ENCODE measurements at regions not wholly inside any gene's neighbourhood (a gene's known extent, or its start where the extent isn't known, plus 50 kb on each side); places are given as distances from the start of the nearest gene placed in this dataset.
"Not testable (repeated sequence)": the region's sequence is repeated elsewhere in the genome, so short reads cannot be mapped to it uniquely, and the experiment has no call there.

- Histone ChIP-seq H3K4me1 (ENCODE audit: control insufficient read depth, insufficient read depth, low read length) (no peaks in the 10 kb centered on the region), H3K27me3 (ENCODE audit: control insufficient read depth, insufficient read depth, low read length) (peaks cover 2% of the 10 kb centered on the region), H3K27ac (ENCODE audit: low read length) (no peak overlapping the region), H3K9me3 (ENCODE audit: control insufficient read depth, low read depth, low read length) (peaks cover 7% of the 10 kb centered on the region), H3K36me3 (ENCODE audit: control insufficient read depth, insufficient read depth, low read length) (no peaks in the 10 kb centered on the region), H3K4me3 (ENCODE audit: low read length) (no peak overlapping the region)
- DNase-seq, result no peak
- no CpG with 5 or more reads among the region's 14 CpGs for WGBS (ENCODE audit: insufficient coverage, low lambda C conversion rate)
Measured at GRCh38 chr7:102721-103120, 89.7 kb upstream of the FAM20C start.

- not testable (repeated sequence) for H3K36me3 ChIP-seq (ENCODE audit: control insufficient read depth, insufficient read depth, low read length); H3K27me3 ChIP-seq (ENCODE audit: control insufficient read depth, insufficient read depth, low read length); H3K9me3 ChIP-seq (ENCODE audit: control insufficient read depth, low read depth, low read length); DNase-seq; H3K4me3 ChIP-seq (ENCODE audit: low read length); H3K4me1 ChIP-seq (ENCODE audit: control insufficient read depth, insufficient read depth, low read length); H3K27ac ChIP-seq (ENCODE audit: low read length)
- WGBS (ENCODE audit: insufficient coverage, low lambda C conversion rate), result no CpG with 5 or more reads among the region's 10 CpGs
Measured at GRCh38 chr7:103981-104380, 88.4 kb upstream of the FAM20C start.

DNA sequence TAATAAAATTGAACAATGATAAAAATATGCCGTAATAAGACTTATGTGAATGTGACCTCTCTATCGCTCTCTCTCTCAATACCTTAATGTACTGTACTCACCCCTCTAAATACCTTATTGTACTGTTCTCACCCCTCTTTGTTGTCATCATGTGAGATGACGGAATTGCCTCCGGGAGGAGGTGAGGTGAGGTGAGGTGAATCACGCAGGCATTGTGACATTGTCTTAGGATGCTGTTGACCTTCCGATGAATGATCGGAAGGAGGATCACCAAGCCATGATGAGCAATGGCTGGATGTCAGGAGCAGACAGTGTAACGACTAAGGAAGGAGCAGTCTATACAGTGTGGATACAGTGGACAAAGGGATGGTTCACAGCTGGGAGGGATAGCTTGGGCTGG lies 87.4 kb upstream of the FAM20C start:
- 80% methylated on average over 1 of the region's 8 CpGs for WGBS (ENCODE audit: insufficient coverage, low lambda C conversion rate)
- no peaks in the 10 kb centered on the region for H3K36me3 ChIP-seq (ENCODE audit: control insufficient read depth, insufficient read depth, low read length)
- no peak overlapping the region for H3K4me3 ChIP-seq (ENCODE audit: low read length)

DNA sequence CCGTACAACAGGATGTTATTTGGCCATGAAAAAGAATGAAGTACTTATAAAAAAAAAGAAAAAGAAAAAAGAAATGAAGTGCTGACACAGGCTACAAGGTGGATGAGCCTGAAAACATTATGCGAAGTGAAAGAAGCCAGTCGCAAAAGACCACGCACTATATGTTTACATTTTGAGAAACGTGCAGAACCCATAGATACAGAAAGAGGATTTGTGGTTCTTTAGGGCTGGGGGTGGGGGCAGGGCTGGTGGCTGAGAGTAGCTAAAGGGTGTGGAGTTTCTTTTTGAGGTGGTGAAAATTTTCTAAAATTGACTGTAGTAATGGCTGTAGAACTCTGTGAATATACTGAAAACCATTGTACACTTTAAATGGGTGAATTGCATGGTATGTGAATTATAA lies 86.0 kb upstream of the FAM20C start:
- Histone ChIP-seq H3K4me3 (ENCODE audit: low read length) (no peak overlapping the region), H3K9me3 (ENCODE audit: control insufficient read depth, low read depth, low read length) (peaks cover 5% of the 10 kb centered on the region), H3K4me1 (ENCODE audit: control insufficient read depth, insufficient read depth, low read length) (no peaks in the 10 kb centered on the region), H3K36me3 (ENCODE audit: control insufficient read depth, insufficient read depth, low read length) (no peaks in the 10 kb centered on the region), H3K27me3 (ENCODE audit: control insufficient read depth, insufficient read depth, low read length) (peaks cover 3% of the 10 kb centered on the region), H3K27ac (ENCODE audit: low read length) (no peak overlapping the region)
- no peak for DNase-seq
- 89% methylated on average over 4 of the region's 5 CpGs for WGBS (ENCODE audit: insufficient coverage, low lambda C conversion rate)

More for the DNA sequence above, 87.4 kb upstream of the FAM20C start:
- peaks cover 2% of the 10 kb centered on the region for H3K27me3 ChIP-seq (ENCODE audit: control insufficient read depth, insufficient read depth, low read length)
- DNase-seq, result no peak
- no peaks in the 10 kb centered on the region for H3K4me1 ChIP-seq (ENCODE audit: control insufficient read depth, insufficient read depth, low read length)
- no peaks in the 10 kb centered on the region for H3K9me3 ChIP-seq (ENCODE audit: control insufficient read depth, low read depth, low read length)
- no peak overlapping the region for H3K27ac ChIP-seq (ENCODE audit: low read length)

GRCh38 chr7:107233-107632 lies 85.1 kb upstream of the FAM20C start:
- 86% methylated on average over 2 of the region's 4 CpGs for WGBS (ENCODE audit: insufficient coverage, low lambda C conversion rate)
- Histone ChIP-seq H3K9me3 (ENCODE audit: control insufficient read depth, low read depth, low read length) (peaks cover 5% of the 10 kb centered on the region), H3K4me1 (ENCODE audit: control insufficient read depth, insufficient read depth, low read length) (no peaks in the 10 kb centered on the region), H3K36me3 (ENCODE audit: control insufficient read depth, insufficient read depth, low read length) (no peaks in the 10 kb centered on the region), H3K4me3 (ENCODE audit: low read length) (no peak overlapping the region), H3K27me3 (ENCODE audit: control insufficient read depth, insufficient read depth, low read length) (peaks cover 3% of the 10 kb centered on the region), H3K27ac (ENCODE audit: low read length) (no peak overlapping the region)
- DNase-seq, result no peak

DNA sequence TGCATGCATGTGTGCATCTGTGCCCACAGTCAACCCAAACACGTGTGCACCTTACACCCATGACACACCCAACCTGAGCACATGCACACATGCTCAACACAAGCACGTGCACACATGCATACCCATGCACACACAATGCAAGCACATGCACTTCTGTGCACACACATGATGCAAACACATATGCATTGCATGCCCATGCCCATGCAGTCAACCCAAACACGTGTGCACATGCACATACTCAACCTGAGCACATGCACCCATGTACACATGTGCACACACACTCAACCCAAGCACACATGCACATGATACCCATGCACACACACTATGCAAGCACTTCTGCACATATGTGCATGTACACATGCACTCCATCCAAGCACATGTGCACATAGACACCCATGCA lies 84.5 kb upstream of the FAM20C start:
- DNase-seq, result no peak
- H3K36me3 ChIP-seq (ENCODE audit: control insufficient read depth, insufficient read depth, low read length), result no peaks in the 10 kb centered on the region
- peaks cover 3% of the 10 kb centered on the region for H3K27me3 ChIP-seq (ENCODE audit: control insufficient read depth, insufficient read depth, low read length)
- no peaks in the 10 kb centered on the region for H3K4me1 ChIP-seq (ENCODE audit: control insufficient read depth, insufficient read depth, low read length)
- no peak overlapping the region for H3K27ac ChIP-seq (ENCODE audit: low read length)
- no CpG with 5 or more reads among the region's 3 CpGs for WGBS (ENCODE audit: insufficient coverage, low lambda C conversion rate)
- no peak overlapping the region for H3K4me3 ChIP-seq (ENCODE audit: low read length)
- H3K9me3 ChIP-seq (ENCODE audit: control insufficient read depth, low read depth, low read length), result peaks cover 5% of the 10 kb centered on the region

GRCh38 chr7:109094-109493 lies 83.3 kb upstream of the FAM20C start:
- no peaks in the 10 kb centered on the region for H3K4me1 ChIP-seq (ENCODE audit: control insufficient read depth, insufficient read depth, low read length)
- no peak overlapping the region for H3K4me3 ChIP-seq (ENCODE audit: low read length)
- no peak overlapping the region for H3K27ac ChIP-seq (ENCODE audit: low read length)
- DNase-seq, result no peak
- no CpG with 5 or more reads among the region's 10 CpGs for WGBS (ENCODE audit: insufficient coverage, low lambda C conversion rate)
- peaks cover 3% of the 10 kb centered on the region for H3K27me3 ChIP-seq (ENCODE audit: control insufficient read depth, insufficient read depth, low read length)
- peaks cover 5% of the 10 kb centered on the region for H3K9me3 ChIP-seq (ENCODE audit: control insufficient read depth, low read depth, low read length)
- no peaks in the 10 kb centered on the region for H3K36me3 ChIP-seq (ENCODE audit: control insufficient read depth, insufficient read depth, low read length)

GRCh38 chr7:109898-110556 lies 82.3 kb upstream of the FAM20C start:
- DNase-seq, result no peak
- no CpG with 5 or more reads among the region's 21 CpGs for WGBS (ENCODE audit: insufficient coverage, low lambda C conversion rate)
- H3K4me3 ChIP-seq (ENCODE audit: low read length), result no peak overlapping the region
- no peaks in the 10 kb centered on the region for H3K4me1 ChIP-seq (ENCODE audit: control insufficient read depth, insufficient read depth, low read length)
- no peaks in the 10 kb centered on the region for H3K36me3 ChIP-seq (ENCODE audit: control insufficient read depth, insufficient read depth, low read length)
- H3K27me3 ChIP-seq (ENCODE audit: control insufficient read depth, insufficient read depth, low read length), result peaks cover 3% of the 10 kb centered on the region
- H3K27ac ChIP-seq (ENCODE audit: low read length), result no peak overlapping the region
- peaks cover 5% of the 10 kb centered on the region for H3K9me3 ChIP-seq (ENCODE audit: control insufficient read depth, low read depth, low read length)

DNA sequence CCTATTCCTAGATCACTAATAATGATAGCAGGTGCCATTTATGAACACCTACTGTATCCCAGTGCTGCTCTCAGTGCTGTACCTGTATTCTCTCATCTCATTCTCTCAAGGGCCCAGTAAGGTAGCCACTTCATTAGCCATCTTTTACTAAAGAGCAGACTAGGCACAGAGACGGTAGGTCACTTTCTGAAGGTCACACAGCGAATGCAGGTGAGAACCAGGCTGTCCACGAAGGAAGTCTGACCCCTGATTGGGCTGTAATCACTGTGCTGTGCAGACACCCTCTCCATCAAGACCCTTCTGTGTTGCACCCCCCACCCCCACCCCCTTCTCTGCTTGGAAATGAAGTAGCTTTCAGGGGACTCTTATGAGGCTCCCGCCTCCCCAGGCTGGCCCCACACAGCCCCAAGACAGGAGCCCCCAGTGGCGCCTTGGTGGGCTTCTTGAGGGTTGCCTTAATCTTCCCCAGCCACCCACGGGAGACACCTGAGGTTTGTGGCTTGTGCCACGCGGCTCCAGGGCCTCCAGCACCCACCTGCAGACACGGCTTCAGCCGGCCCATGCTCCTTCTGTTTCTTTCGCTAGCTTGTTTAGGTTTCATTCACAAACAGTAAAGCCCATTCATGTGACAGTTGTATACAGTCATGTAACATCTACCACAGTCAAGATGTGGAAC lies 81.7 kb upstream of the FAM20C start:
- H3K27ac ChIP-seq (ENCODE audit: low read length), result no peak overlapping the region
- peaks cover 2% of the 10 kb centered on the region for H3K27me3 ChIP-seq (ENCODE audit: control insufficient read depth, insufficient read depth, low read length)
- H3K36me3 ChIP-seq (ENCODE audit: control insufficient read depth, insufficient read depth, low read length), result no peaks in the 10 kb centered on the region
- H3K4me1 ChIP-seq (ENCODE audit: control insufficient read depth, insufficient read depth, low read length), result no peaks in the 10 kb centered on the region
- peaks cover 5% of the 10 kb centered on the region for H3K9me3 ChIP-seq (ENCODE audit: control insufficient read depth, low read depth, low read length)
- no peak overlapping the region for H3K4me3 ChIP-seq (ENCODE audit: low read length)
- WGBS (ENCODE audit: insufficient coverage, low lambda C conversion rate), result 100% methylated on average over 2 of the region's 11 CpGs
- no peak for DNase-seq

DNA sequence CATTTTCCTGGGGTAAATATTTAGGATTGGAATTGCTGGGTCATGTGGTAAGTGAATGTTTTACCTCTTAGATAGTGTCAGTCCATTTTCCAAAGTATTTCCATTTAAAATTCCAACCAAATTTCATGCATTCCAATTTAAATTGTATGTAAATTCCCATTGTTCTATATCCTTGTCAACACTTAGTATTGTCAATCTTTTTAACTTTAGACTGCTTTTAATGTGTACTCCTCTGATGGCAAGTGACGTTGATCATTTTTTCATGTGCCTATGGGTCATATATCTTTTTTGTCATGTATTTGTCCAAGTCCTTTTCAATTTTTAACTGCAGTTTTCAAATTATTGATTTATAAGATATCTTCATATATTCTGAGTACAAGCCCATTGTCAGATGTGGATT lies 80.8 kb upstream of the FAM20C start:
- 100% methylated on average over 1 of the region's 1 CpG for WGBS (ENCODE audit: insufficient coverage, low lambda C conversion rate)
- no peak overlapping the region for H3K4me3 ChIP-seq (ENCODE audit: low read length)
- H3K27ac ChIP-seq (ENCODE audit: low read length), result no peak overlapping the region

DNA sequence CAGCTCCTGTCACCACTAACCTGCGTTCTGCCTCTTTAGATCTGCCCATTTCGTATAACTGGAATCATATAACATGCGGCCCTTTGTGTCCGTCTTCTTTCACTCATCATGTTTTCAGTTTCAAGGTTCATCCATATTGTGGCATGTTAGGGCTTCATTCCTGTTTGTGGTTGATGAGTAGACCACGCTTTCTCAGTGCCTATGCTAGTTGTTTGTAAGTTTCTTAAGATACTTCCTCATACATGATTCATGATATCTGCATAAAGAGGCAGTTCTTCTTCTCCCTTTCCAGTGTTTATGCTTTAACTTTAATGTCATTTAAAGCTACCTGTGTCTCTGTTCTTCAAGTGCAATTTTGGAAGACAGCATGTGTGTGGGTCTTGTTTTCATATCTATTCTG lies 79.5 kb upstream of the FAM20C start:
- H3K27me3 ChIP-seq (ENCODE audit: control insufficient read depth, insufficient read depth, low read length), result peaks cover 2% of the 10 kb centered on the region
- H3K36me3 ChIP-seq (ENCODE audit: control insufficient read depth, insufficient read depth, low read length), result no peaks in the 10 kb centered on the region
- no peaks in the 10 kb centered on the region for H3K4me1 ChIP-seq (ENCODE audit: control insufficient read depth, insufficient read depth, low read length)
- peaks cover 5% of the 10 kb centered on the region for H3K9me3 ChIP-seq (ENCODE audit: control insufficient read depth, low read depth, low read length)
- DNase-seq, result no peak
- no peak overlapping the region for H3K27ac ChIP-seq (ENCODE audit: low read length)
- WGBS (ENCODE audit: insufficient coverage, low lambda C conversion rate), result no CpG with 5 or more reads among the region's 5 CpGs
- H3K4me3 ChIP-seq (ENCODE audit: low read length), result no peak overlapping the region

More for the DNA sequence above, 80.8 kb upstream of the FAM20C start:
- Histone ChIP-seq H3K36me3 (ENCODE audit: control insufficient read depth, insufficient read depth, low read length) (no peaks in the 10 kb centered on the region), H3K4me1 (ENCODE audit: control insufficient read depth, insufficient read depth, low read length) (no peaks in the 10 kb centered on the region), H3K9me3 (ENCODE audit: control insufficient read depth, low read depth, low read length) (peaks cover 5% of the 10 kb centered on the region), H3K27me3 (ENCODE audit: control insufficient read depth, insufficient read depth, low read length) (peaks cover 2% of the 10 kb centered on the region)
- DNase-seq, result no peak
